Mucosa of descending colon (tissue), 3 donors: ENCODE measurements at regions not wholly inside any gene's neighbourhood (a gene's known extent, or its start where the extent isn't known, plus 50 kb on each side); places are given as distances from the start of the nearest gene placed in this dataset.

Experiments
- ATAC-seq: fragments of 200-7000 bp; cut with Tn5 transposase; one replicate; pipeline ENCODE4 v1.9.1; 2020; ENCODE audit warnings: mild to moderate bottlenecking, moderate library complexity
- DNase-seq, 3 donors: peaks; one replicate each; pipeline ENCODE4 v3.0.0-alpha.2; 2020
- H3K36me3 ChIP-seq: fragments of 200-600 bp; one replicate; pipeline ENCODE4 v1.8.0; 2021; ENCODE audit warnings: low read depth, mild to moderate bottlenecking
- H3K4me1 ChIP-seq: fragments of 200-600 bp; one replicate; pipeline ENCODE4 v1.8.0; 2021; ENCODE audit warnings: low read depth, mild to moderate bottlenecking
- H3K4me3 ChIP-seq: fragments of 200-600 bp; one replicate; pipeline ENCODE4 v1.8.0; 2021; ENCODE audit warnings: mild to moderate bottlenecking
- H3K9me3 ChIP-seq: fragments of 200-600 bp; one replicate; pipeline ENCODE4 v1.8.0; 2021; ENCODE audit warnings: mild to moderate bottlenecking
- CTCF ChIP-seq: fragments of 200-600 bp; IDR thresholded peaks from one replicate; pipeline ENCODE4 v1.8.0; 2022; ENCODE audit warnings: antibody characterized with exemption, mild to moderate bottlenecking
- intact Hi-C, 2 donors: fragments of 100-400 bp; cut with DNase I in 1 of 2; cut with micrococcal nuclease in 1 of 2; formaldehyde crosslinking; loops; one replicate each; pipeline versions ENCODE4 v1.11.0 to v1.11.1; 2022; cut with DNase I, micrococcal nuclease
- donor health status: DM: no; HTN: no; CAD: no; lungs with moderate emphysema.
- donor health status: DM: no; HTN: no; CAD: no.
- donor health status: DM: no; HTN: yes; CAD: no.

- intact Hi-C loops = no loop called here
- ATAC-seq (no peak), DNase-seq (no peak)
- Histone ChIP-seq H3K9me3 (no peaks in the 10 kb centered on the region), H3K4me3 (no peak overlapping the region), H3K36me3 (no peaks in the 10 kb centered on the region), H3K4me1 (no peaks in the 10 kb centered on the region)
- no peak for TF ChIP-seq CTCF
Observed at GRCh38 chr3:72196377-72196929, 411.5 kb upstream of the PROK2 start.

- ATAC-seq (no peak), DNase-seq (no peak)
- TF ChIP-seq CTCF = no peak
- Histone ChIP-seq H3K4me1 (no peaks in the 10 kb centered on the region), H3K9me3 (no peaks in the 10 kb centered on the region), H3K36me3 (no peaks in the 10 kb centered on the region), H3K4me3 (no peak overlapping the region)
- intact Hi-C loops = no loop called here
Observed at GRCh38 chr3:72195895-72196294, 410.9 kb upstream of the PROK2 start.

GRCh38 chr3:72194458-72194857 is 409.5 kb upstream of the PROK2 start:
- no peak for ATAC-seq
- Histone ChIP-seq H3K9me3 (no peaks in the 10 kb centered on the region), H3K4me1 (no peaks in the 10 kb centered on the region), H3K36me3 (no peaks in the 10 kb centered on the region), H3K4me3 (no peak overlapping the region)
- no peak for TF ChIP-seq CTCF
- intact Hi-C loops = no loop called here
- no peak for DNase-seq

- no peaks in the 10 kb centered on the region for H3K36me3 ChIP-seq
- ATAC-seq = no peak
- H3K4me1 ChIP-seq = no peaks in the 10 kb centered on the region
- TF ChIP-seq CTCF = no peak
- no peak for DNase-seq
- intact Hi-C loops = no loop called here
- H3K4me3 ChIP-seq = no peak overlapping the region
- H3K9me3 ChIP-seq = no peaks in the 10 kb centered on the region
Observed at GRCh38 chr3:72193771-72194430, 409.0 kb upstream of the PROK2 start.

GRCh38 chr3:72192572-72192971 is 407.6 kb upstream of the PROK2 start:
- Histone ChIP-seq H3K4me3 (no peak overlapping the region), H3K4me1 (no peaks in the 10 kb centered on the region), H3K36me3 (no peaks in the 10 kb centered on the region), H3K9me3 (no peaks in the 10 kb centered on the region)
- ATAC-seq = no peak
- intact Hi-C loops = no loop called here
- TF ChIP-seq CTCF = no peak
- DNase-seq = no peak
